GM21619 (cell line): ENCODE measurements at regions not wholly inside any gene's neighbourhood (a gene's known extent, or its start where the extent isn't known, plus 50 kb on each side); places are given as distances from the start of the nearest gene placed in this dataset.
"Not testable (repeated sequence)": the region's sequence is repeated elsewhere in the genome, so short reads cannot be mapped to it uniquely, and the experiment has no call there.

Experiments
- ATAC-seq: cut with Tn5 transposase; IDR thresholded peaks from one replicate; pipeline ENCODE4 v1.9.1; 2021; ENCODE audit not compliant: unreplicated experiment

DNA sequence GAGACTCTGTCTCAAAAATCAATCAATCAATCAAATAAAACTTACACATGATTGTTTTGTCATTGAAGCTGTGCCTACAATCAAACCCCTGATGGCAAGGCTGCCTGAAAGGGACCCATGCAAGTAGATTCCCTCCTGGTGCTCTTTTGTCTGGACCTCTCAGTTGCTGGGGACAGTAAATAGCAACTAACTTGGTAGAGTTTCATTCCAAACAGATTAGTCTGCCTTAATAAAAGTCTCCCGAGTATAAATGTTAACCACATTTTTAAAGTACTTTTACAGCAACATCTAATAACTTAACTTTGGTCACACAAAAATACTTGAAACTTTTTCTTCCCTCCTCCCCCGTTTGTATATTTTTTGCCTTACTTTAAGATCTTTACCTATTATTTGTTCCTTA, 105.5 kb downstream of the FEM1C start:
- ATAC-seq: no peak

DNA sequence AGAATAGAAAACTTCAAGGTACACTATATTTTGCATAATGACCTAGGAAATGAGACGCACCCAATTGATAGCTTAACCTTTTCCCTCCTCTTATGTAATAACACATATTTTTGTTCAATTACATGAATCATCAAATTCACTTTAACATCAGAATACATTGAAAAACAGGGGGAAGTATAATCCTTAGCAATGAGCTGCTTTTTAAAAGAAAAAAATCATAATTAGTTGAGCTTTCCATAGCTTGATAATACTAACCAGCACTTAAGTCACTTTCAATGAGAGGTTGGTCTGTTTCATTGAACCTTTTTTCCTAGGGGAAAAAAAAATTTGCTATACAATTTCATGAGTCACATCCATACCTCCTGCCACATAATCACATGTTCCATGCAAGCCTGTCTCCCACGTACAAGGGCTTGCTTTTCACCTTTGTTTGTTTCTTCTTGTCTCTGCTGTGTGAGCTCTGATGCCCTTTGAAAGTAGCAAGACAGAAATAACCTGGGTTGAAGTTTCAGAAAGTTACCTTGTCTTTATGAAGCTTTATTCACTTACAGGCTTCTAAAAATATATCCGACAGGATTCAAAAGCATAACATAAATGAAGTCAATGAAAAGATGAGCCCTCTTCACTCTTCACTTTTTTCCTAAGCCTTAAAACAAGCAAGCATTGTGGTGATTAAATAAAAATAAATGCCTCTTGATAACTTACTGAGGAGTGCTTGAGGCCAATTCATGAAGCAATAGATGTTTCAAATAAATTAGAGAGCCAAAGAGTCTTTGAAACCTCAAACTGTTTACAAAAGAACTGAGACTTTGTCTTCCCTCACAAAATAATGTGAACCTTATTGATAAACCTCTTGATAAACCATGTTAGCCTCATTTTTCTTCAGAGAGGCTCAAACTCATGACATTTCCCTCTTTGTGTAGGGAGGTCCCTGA, 108.5 kb downstream of the FEM1C start:
- no peak for ATAC-seq

DNA sequence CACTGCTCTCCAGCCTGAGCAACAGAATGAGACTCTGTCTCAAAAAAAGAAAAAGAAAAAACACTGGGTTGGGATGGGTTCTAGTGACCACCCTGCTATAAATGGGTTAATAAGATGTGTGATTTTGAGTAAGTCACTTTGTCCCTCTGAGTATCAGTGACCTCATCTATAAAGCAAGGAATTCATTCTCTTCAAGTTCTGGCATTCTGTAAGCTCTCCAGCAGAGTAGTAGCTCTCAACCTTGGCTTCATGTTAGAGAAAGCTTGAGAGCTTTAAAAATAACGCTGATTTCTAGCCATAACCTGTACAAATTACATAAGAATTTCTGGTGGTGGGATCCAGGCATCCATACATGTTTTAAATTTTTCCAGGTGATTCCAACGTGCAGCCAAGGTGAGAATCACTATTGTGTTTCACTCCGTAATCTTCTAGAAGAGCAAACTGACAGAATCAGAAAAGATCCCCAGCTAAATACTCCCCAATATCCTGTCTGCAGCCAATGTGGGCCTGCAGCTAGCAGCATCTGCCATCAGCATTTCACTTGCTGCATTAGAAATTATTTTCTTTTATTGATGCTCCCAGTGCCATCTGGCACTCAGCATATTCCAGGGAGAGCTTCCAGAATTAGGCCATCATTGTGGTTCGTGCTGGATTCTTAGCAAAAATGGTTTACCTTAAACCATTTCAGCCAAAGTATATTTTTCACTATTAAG, 109.4 kb downstream of the FEM1C start:
- ATAC-seq: no peak

DNA sequence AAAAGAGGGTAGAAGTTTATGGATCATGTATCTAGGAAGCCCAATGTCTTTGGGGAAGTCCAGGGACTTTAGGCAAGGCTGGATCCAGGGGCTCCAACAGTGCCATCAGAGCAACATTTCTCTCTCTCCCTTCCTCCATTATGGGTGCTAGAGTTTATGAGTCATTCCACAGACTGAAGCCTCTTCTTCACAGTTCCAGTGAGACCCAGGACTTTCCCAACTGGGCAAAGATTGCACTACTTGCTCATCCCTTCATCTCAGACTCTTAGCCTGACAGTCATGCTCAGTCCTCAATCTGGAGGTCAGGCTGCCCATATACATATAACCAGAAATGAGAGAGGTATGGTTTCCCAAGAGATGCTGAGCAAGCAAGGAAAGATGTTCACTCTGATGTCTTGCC, 110.7 kb downstream of the FEM1C start:
- no peak for ATAC-seq

DNA sequence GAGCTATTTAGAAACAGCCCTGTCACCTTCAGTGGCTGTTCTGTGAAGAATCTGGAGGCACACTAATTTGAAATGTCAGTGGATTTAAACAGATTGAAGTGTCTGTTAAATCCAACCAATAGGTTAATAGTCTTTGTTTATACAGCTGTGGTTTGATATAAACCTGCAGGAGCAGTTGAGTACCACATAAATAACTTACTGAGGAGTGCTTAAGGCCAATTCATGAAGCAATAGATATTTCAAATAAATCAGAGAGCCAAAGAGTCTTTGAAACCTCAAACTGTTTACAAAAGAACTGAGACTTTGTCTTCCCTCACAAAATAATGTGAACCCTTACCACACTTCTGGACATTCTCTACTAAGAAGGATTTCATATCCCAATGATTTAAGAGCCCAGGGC, 111.9 kb downstream of the FEM1C start:
- no peak for ATAC-seq

DNA sequence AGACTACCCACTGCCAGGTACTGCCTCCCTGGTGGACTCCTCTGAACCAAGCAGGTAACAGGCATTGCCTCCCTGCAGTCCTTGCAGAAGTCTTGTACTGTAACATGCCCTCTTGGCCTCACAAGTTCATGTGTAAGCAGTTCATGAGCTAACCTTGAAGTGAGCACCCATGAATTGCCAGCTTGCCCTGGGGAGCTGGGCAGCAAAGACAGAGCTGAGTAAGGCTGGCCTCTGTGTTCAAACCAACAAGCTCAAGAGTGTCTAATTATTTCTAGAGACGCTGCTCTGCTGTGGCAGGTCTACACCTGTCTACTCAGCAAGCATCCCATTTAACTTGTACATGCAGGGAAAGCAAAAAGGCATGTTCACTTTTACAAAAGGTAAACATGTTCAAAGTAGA, 113.5 kb downstream of the FEM1C start:
- ATAC-seq: no peak

DNA sequence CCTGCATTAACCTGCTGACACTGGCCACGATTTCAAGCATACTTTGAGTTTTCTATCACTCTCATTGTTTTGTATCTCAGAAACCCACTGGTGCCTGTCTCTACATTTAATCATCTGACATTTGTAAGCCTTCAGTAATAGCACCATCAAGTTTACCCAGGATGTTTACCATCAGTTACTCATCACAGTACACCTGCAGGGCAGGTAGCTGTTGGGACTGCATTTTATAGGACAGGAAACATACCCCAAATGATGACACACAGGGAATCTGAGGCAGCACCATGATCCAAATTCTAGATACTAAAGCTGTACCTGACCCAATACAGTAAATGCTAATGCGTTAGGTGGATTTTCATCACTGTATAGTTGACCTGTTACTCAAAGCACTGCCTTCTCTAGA, 114.2 kb downstream of the FEM1C start:
- no peak for ATAC-seq

DNA sequence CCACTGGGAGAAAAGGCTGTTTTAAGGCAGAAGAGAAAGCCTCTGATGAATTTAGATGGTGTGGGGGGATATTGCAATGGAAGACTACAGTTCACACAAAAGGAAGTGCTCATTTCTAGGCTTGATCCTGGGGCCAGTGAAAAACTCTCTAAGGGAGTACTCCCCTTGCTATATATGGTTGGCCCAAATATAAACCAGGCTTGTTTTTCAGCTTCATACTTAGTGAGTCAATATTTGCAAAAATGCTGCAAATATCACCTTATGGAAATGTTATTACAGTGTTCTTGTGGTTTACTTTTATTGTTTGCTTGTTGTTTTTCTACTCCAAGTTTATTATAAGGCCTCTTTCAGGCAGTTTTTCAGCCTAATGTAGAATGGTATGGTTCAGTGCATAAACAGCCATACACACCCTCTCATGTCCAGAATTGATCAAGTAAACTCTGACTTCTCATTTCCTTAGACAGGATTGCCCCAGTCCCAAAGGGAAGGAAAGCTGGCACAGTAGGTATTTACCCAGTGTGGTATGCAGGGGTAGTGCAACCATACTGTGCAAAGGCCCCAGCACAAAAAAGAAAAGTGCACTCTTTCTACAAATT, 115.1 kb downstream of the FEM1C start:
- ATAC-seq: no peak

DNA sequence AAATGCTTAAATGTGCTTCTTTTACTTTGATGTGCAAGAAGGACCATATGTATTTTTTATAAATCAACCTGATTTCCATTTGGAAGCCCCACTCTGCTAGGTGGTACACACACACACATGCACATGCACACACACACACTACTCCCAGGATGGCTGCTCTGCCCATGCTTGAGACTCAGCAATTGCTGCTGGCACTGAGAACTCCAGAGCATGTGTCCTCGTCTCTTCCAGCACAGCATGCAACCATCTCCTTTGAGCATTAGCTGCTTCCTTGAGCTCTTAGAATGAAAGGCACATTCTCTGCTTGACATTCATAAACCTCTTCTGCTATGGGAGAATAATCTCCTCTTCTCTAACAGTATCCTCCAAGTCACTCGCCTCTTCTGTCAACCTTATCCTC, 115.9 kb downstream of the FEM1C start:
- no peak for ATAC-seq

DNA sequence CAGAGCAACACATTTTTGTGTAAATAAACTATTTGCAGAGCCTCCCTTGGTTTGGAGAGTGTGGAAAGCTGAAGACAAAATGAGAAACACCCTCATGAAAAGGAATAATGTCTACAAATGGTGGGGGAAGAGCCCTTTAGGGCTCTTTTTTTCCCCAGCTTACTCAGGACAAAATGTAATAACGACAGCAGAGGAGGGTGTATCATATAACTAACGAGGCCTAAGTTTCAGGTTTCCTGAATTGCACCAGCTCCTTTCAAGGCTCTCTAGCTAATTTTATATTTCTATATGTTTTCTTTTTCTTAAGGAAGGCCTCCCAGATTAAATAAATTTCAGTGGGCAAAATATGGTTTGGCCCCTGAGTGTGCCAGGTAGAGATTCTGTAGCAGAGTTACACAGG, 116.3 kb downstream of the FEM1C start:
- no peak for ATAC-seq

DNA sequence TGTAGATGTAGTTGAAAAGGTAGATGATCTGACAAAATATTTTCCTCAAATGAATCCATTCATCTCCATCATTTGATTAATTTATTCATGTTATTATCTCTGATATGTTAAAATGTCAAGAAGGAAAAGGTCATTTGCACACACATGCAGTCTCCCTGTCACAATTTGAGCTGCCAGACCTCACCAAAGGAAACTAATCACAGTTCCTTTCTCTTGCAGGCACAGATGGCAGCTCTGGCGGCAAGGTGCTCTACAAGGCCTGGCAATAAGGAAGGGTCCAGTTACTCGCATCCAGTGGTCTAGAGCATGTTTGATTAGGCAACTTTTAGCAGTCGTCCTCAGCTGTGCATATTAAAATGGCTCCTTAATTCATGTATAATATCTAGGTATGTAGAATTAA, 120.1 kb downstream of the FEM1C start:
- ATAC-seq: no peak

DNA sequence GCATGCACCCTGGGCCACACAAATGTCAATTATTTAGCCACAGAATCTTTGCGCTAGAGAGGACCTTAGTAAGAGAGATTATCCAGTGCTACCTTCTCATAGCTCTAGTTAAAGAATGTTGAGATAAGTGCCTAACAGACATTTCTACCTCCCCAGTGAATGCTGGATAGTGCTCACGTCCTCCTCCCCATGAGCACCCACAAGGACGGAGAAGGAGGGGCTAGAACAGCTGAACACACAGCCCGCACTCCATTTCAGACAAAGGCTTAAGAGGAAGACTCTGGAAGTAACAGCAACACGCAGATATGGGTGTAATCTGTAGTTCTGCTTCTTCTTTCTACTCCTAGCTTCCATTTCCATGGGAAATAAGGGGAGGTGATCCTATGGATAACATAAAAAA, 120.5 kb downstream of the FEM1C start:
- ATAC-seq: no peak

DNA sequence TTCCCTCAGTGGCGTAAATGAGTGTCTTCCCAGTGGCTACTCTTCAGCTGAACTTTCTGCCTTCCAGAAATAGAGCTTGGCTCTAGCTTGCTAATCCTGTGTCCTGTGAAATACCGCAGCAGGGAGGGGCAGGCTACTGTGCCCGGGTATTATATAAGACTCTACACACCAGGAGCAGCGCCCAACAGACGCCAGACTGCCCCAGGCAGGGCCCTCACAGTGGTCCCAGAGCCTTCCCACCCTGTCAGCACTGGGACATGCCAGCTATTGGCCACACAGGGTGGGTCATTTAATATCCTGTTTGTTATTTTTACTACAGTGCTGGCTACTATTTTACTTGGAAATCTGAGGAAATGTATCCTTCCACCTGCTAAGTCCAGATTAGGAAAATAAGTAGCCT, 121.0 kb downstream of the FEM1C start:
- no peak for ATAC-seq

DNA sequence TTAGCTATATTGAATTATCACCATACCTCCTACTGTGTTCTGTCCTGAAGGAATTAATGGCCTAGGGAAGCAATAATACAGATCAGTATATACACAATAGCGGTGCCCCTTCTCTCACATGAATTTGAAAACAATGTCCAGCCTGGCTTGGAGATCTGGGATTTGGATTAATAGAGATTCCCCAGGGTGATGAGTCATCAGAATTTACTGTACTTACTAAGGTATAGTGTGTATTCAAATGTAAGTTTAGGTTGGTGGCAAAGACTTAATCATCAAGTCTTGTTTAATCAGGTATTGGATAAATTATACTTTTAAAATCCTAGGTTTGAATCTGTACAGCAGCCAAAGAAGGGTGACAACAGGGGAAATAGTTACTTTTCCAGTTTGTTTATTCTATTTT, 121.5 kb downstream of the FEM1C start:
- no peak for ATAC-seq

DNA sequence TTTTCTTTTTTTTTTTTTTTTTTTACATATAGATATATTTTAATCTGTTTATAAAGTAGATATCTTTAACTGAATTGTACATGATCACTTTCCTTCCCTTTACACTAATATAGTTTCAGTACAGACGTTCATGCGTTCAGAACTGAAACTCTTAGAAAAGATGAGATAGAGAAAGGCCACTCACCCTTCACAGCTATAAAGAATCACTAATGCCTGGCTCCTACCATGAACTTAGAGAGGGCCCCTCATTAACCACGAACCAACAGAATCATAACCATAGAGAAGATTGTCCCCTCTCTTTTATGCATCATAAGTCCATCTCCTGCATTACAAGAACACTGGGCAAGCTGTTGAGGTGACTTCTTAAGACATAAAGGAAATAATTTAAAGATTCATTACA, 123.8 kb downstream of the FEM1C start:
- not testable (repeated sequence) for ATAC-seq

DNA sequence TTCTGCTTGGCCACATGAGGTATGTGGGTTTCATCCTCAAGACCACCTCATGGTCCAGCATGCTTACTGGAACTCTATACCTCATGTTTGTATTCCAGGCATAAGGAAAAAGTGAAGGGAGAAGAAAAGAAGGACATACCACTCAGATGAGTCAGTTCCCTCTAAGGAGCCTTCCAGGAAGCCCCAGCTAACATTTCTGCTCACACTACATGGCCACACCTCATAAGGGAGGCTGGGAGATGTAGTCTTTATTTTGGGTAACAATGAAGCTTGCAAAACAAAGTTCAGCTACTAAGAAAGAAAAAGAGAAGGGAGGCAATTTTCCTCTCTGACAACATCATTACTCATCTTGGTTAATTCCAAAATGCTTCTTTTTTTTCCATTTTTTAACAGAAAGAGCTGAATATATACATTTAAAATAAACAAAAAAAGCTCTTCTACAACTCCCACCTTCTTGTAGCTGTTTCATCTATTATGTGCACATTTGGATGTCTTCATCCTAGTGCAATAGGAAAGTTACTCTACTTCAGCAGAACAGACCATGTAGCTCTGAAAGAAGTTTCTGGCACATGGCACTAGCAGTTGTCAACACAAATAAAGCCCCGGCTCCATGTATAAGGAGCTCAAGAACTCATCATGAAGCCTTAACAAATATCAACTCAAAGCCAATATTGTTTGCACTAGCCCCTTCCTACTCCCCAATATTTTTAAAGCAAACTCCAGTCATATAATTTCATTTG, 123.6 kb upstream of the CCDC112 start:
- ATAC-seq: no peak

DNA sequence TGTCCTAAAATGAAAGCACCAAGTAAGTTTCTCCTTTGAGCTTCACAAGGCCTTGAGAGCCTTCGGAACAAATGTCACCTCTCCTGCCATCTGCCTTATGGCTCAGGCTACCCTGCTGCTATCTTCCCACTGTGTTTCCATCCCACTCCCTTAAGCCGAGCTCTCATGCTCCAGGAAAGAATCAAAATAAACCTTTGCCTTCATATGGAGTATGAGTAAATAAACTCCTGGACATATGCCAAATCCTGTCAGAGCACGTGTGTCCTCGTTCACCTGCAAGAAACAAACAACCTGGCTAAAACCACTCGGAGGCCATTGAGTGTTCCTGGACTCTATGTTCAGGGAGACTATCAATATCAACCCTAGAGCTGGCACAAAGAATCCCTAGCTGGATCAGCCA, 122.3 kb upstream of the CCDC112 start:
- ATAC-seq: no peak

DNA sequence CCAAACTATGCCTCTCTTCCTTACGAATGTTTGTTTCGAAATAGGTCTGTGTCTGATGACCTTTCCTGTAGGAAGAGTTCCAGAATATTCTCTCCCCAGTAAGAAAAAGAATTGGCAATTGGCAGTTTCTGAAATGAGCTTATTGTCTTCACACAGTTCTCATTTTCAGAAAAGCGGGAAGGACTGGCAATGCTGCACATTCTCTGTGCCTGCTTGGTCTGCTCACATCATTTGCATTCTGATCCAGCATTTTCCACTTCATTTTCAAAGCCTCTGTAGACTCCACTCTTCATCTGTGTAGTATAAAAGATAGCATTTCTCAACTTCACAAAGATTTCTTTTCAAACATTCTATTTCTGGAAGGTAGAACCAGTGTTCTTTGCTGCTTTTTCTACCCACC, 120.6 kb upstream of the CCDC112 start:
- ATAC-seq: no peak

DNA sequence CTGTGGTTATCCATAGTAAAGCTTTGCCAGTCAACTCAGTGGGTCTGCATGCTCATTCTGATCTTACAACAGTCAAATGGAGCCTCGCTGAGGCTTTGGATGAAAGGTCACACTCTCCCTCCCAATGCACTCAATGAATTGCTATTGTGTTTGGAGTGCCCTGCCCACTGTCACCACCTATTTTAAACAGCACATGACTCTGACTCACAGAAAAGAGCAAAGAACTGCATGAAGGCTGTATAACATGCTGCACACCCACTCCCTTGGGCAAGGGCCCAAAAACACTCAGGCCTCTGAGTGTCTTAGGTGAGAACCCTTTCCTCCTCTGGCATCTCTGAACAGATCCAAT, 118.7 kb upstream of the CCDC112 start:
- ATAC-seq: peak; percentile 58

DNA sequence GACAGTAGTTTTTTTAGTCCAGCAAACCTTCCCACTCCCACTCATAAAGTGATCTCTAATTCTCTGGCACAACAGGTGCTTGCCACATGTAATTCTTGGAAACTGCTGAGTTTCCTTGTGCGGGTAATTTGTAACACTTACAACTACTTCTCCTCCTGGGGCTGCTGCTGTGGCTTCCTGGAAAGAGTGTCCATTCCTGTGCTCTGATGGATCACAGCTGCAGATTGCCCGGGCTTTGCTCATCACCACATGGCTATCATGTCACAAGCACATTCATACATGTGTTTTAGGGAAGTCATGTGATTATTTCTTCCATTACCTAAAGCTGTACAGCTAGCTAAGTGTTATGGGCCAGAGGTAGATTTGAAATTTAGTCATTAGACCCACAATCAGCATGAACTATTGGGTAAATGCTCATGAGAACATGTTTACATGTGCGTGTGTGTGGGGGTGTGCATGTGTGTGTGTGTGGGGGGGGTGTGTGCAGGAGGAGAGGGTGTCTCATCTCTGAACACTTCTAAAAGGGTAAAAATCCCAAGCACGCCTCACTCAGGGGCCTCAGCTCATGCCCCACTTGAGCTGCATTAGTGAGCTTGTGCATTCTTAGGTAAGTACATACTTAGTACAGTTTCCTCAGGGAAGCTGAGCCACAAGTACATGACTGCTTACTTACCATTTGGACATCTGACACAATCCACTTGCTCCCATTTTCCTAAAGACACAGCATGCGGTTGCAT, 118.1 kb upstream of the CCDC112 start:
- no peak for ATAC-seq

DNA sequence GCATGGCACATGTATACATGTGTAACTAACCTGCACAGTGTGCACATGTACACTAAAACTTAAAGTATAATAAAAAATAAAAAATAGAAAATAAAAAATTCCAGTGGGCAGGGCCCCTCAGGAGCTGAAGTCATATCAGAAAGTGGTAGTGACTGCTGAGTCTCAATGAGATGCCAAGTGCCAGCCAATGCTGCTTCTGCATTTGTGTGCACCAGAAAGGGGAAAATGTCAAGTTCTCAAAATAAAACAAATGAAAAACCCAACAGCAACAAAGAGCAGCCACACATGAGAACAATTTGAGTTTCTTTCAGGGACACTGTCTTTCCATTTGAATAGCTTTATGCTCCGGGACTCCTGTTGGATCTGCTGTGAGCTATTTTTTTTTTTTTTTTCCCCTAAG, 117.2 kb upstream of the CCDC112 start:
- no peak for ATAC-seq
